HEK293 (cell line): ENCODE measurements at regions not wholly inside any gene's neighbourhood (a gene's known extent, or its start where the extent isn't known, plus 50 kb on each side); places are given as distances from the start of the nearest gene placed in this dataset.

Experiments used
- BCL11A ChIP-seq: fragments of 450-650 bp; formaldehyde crosslinking; IDR thresholded peaks from 2 replicates; pipeline ENCODE4 v1.5.1; 2016; ENCODE audit warnings: low read depth, missing biosample characterization, missing genetic modification characterization
- CTCF ChIP-seq: fragments of 450-650 bp; formaldehyde crosslinking; IDR thresholded peaks from 2 replicates; pipeline ENCODE4 v1.5.1; 2016; ENCODE audit warnings: missing biosample characterization, missing genetic modification characterization
- ZFP3 ChIP-seq: fragments of 450-650 bp; formaldehyde crosslinking; IDR thresholded peaks from 2 replicates; pipeline ENCODE4 v1.5.1; 2016; ENCODE audit warnings: low read depth, missing biosample characterization, missing genetic modification characterization
- ZNF19 ChIP-seq: fragments of 450-650 bp; formaldehyde crosslinking; IDR thresholded peaks from 2 replicates; pipeline ENCODE4; 2016; ENCODE audit warnings: missing biosample characterization, missing genetic modification characterization, low read depth
- ZNF239 ChIP-seq: fragments of 450-650 bp; formaldehyde crosslinking; IDR thresholded peaks from 2 replicates; pipeline ENCODE4 v1.5.1; 2016; ENCODE audit warnings: missing biosample characterization, missing genetic modification characterization
- ZNF843 ChIP-seq: fragments of 450-650 bp; formaldehyde crosslinking; IDR thresholded peaks from 2 replicates; pipeline ENCODE4 v1.5.1; 2016; ENCODE audit warnings: missing biosample characterization, missing genetic modification characterization
- TF ChIP-seq, protein P1 (sequence below): fragments of 450-650 bp; formaldehyde crosslinking; IDR thresholded peaks from 2 replicates; pipeline ENCODE4 v1.5.1; 2016; ENCODE audit warnings: missing biosample characterization, missing genetic modification characterization

DNA sequence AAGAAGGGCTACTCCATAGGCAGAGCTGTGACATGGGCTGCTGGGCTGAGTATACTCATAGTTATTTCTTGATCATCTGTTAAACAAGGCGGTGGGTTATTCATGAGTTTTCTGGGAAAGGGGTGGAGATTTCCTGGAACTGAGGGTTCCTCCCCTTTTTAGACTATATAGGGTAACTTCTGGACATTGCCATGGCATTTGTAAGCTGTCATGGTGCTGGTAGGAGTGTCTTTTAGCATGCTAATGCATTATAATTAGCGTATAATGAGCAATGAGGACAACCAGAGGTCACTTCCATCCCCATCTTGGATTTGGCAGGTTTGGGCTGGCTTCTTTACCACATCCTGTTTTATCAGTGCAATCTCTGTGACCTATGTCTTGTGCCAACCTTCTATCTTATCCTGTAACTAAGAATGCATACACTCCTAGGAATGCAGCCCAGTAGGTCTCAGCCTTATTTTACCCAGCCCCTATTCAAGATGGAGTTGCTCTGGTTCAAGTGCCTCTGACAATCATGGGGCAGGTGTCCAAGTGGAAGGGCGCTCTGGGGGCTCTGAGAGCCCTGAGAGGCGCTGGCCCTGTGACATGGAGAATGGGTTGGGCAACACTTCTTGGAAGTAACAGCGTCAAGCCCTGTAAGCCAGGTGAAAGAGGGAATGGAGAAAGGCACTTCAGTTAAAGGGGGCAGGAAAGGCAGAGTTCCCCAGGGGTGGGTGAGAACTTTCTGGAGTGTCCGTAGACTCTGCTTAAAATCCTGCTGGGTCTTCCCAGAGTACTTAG is 354.2 kb upstream of the SULF2 start:
- TF ChIP-seq ZNF239 (no peak), CTCF (tag by site-specific recombination) (no peak), ZNF19 (no peak), ZFP3 (tag by site-specific recombination) (no peak), BCL11A (tag by site-specific recombination) (no peak), ZNF843 (tag by site-specific recombination) (no peak)
- TF ChIP-seq, protein P1, sequence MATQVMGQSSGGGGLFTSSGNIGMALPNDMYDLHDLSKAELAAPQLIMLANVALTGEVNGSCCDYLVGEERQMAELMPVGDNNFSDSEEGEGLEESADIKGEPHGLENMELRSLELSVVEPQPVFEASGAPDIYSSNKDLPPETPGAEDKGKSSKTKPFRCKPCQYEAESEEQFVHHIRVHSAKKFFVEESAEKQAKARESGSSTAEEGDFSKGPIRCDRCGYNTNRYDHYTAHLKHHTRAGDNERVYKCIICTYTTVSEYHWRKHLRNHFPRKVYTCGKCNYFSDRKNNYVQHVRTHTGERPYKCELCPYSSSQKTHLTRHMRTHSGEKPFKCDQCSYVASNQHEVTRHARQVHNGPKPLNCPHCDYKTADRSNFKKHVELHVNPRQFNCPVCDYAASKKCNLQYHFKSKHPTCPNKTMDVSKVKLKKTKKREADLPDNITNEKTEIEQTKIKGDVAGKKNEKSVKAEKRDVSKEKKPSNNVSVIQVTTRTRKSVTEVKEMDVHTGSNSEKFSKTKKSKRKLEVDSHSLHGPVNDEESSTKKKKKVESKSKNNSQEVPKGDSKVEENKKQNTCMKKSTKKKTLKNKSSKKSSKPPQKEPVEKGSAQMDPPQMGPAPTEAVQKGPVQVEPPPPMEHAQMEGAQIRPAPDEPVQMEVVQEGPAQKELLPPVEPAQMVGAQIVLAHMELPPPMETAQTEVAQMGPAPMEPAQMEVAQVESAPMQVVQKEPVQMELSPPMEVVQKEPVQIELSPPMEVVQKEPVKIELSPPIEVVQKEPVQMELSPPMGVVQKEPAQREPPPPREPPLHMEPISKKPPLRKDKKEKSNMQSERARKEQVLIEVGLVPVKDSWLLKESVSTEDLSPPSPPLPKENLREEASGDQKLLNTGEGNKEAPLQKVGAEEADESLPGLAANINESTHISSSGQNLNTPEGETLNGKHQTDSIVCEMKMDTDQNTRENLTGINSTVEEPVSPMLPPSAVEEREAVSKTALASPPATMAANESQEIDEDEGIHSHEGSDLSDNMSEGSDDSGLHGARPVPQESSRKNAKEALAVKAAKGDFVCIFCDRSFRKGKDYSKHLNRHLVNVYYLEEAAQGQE (tag by site-specific recombination) = no peak
